ENCODE measurements at regions not wholly inside any gene's neighbourhood (a gene's known extent, or its start where the extent isn't known, plus 50 kb on each side); places are given as distances from the start of the nearest gene placed in this dataset.

GRCh38 chr2:215769246-215769645 is 244.1 kb downstream of the MREG start:
- Histone ChIP-seq H3K9me3 (no peaks in the 10 kb centered on the region), H3K27me3 (no peaks in the 10 kb centered on the region), H3K4me1 (peaks cover 0 to 10% (median 0%) of the 10 kb centered on the region in 3 donors), H3K36me3 (no peaks in the 10 kb centered on the region), H3K4me3 (no peak overlapping the region), H3K27ac (no peak overlapping the region)
- intact Hi-C loops (cut with DNase I), result no loop called here
- WGBS, 2 donors, result 68 to 70% methylated on average over 2 of the region's 2 CpGs
- TF ChIP-seq POLR2A (IDR thresholded peaks at IDR 0.05), result no peak
- no peak for DNase-seq

- TF ChIP-seq CTCF (IDR thresholded peaks at IDR 0.05) (no peak), POLR2A (IDR thresholded peaks at IDR 0.05) (no peak)
- H3K9me3 ChIP-seq, result no peaks in the 10 kb centered on the region
- H3K4me3 ChIP-seq, result no peak overlapping the region
- WGBS, 2 donors, result 60 to 79% methylated on average over 1 of the region's 1 CpG
- no peaks in the 10 kb centered on the region for H3K27me3 ChIP-seq
- intact Hi-C loops (cut with DNase I), result no loop called here
- no peak for DNase-seq
- no peaks in the 10 kb centered on the region for H3K4me1 ChIP-seq
- no peak overlapping the region for H3K27ac ChIP-seq
- H3K36me3 ChIP-seq, result no peaks in the 10 kb centered on the region
Measured at GRCh38 chr2:215767625-215768024, 245.7 kb downstream of the MREG start.

GRCh38 chr2:215765729-215766360 is 247.5 kb downstream of the MREG start:
- no peak overlapping the region for H3K4me3 ChIP-seq
- no peaks in the 10 kb centered on the region for H3K4me1 ChIP-seq
- intact Hi-C loops (cut with DNase I), result no loop called here
- no peaks in the 10 kb centered on the region for H3K36me3 ChIP-seq
- no peak overlapping the region for H3K27ac ChIP-seq
- WGBS, 2 donors, result 58 to 68% methylated on average over 3 to 4 of the region's 4 CpGs
- H3K9me3 ChIP-seq, result no peaks in the 10 kb centered on the region
- DNase-seq, result no peak
- TF ChIP-seq POLR2A (IDR thresholded peaks at IDR 0.05), result no peak
- no peak for TF ChIP-seq CTCF (IDR thresholded peaks at IDR 0.05)
- no peaks in the 10 kb centered on the region for H3K27me3 ChIP-seq

GRCh38 chr2:215764441-215765048 is 248.8 kb downstream of the MREG start:
- WGBS, 2 donors, result 62 to 72% methylated on average over 1 of the region's 1 CpG
- no peak for DNase-seq
- no peaks in the 10 kb centered on the region for H3K9me3 ChIP-seq

GRCh38 chr2:215760557-215760956 is 252.8 kb downstream of the MREG start:
- H3K9me3 ChIP-seq, result no peaks in the 10 kb centered on the region
- intact Hi-C loops (cut with DNase I), result no loop called here
- TF ChIP-seq POLR2A (IDR thresholded peaks at IDR 0.05), result no peak
- no peak for TF ChIP-seq CTCF (IDR thresholded peaks at IDR 0.05)
- H3K27ac ChIP-seq, result no peak overlapping the region
- H3K27me3 ChIP-seq, result no peaks in the 10 kb centered on the region
- no peaks in the 10 kb centered on the region for H3K4me1 ChIP-seq
- H3K4me3 ChIP-seq, result no peak overlapping the region
- H3K36me3 ChIP-seq, result no peaks in the 10 kb centered on the region
- DNase-seq, result no peak

More at GRCh38 chr2:215764441-215765048, 248.8 kb downstream of the MREG start:
- Histone ChIP-seq H3K27ac (no peak overlapping the region), H3K4me1 (no peaks in the 10 kb centered on the region), H3K4me3 (no peak overlapping the region), H3K27me3 (no peaks in the 10 kb centered on the region), H3K36me3 (no peaks in the 10 kb centered on the region)
- intact Hi-C loops (cut with DNase I), result no loop called here
- no peak for TF ChIP-seq CTCF (IDR thresholded peaks at IDR 0.05)
- no peak for TF ChIP-seq POLR2A (IDR thresholded peaks at IDR 0.05)
